ENCODE measurements at regions not wholly inside any gene's neighbourhood (a gene's known extent, or its start where the extent isn't known, plus 50 kb on each side); places are given as distances from the start of the nearest gene placed in this dataset.
"Not testable (repeated sequence)": the region's sequence is repeated elsewhere in the genome, so short reads cannot be mapped to it uniquely, and the experiment has no call there.

GRCh38 chr4:89491761-89492160 is 184.2 kb upstream of the GPRIN3 start:
- DNase-seq: no peak

DNA sequence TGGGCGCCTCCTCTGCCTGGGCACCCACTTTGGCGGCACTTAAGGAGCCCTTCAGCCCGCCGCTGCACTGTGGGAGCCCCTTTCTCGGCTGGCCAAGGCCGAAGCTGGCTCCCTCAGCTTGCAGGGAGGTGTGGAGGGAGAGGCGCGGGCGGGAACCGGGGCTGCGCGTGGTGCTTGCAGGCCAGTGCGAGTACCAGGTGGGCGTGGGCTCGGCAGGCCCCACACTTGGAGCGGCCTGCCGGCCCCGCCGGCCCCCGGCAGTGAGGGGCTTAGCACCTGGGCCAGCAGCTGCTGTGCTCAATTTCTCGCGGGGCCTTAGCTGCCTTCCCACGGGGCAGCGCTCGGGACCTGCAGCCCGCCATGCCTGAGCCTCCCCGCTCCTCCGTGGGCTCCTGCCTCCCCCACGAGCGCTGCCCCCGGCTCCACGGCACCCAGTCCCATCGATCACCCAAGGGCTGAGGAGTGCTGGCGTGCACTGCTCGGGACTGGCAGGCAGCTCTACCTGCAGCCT is 182.4 kb upstream of the GPRIN3 start:
- DNase-seq: not testable (repeated sequence)

DNA sequence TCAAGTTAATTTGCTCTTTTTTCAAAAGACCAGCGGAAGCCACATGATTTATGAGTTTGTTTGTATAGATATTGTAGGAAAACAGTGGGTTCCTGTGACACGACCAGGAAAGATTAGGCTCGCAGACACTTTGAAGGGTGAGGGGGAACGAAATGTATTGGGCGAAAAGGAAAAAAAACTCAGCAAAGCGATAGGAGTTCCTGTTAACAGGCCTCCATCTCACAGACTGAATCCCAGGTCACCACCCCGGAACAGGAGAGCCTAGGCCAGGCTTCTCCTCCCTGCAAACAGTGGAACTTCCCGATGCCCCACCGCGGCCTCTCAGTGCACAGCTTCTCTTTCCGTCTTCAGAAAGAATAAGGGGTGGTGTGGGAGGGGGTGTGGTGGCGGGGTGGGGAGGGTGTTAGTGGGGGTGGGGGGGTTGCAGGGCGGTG is 181.8 kb upstream of the GPRIN3 start:
- DNase-seq: no peak

- DNase-seq: no peak
Measured at GRCh38 chr4:89488736-89489135, 181.1 kb upstream of the GPRIN3 start.

DNA sequence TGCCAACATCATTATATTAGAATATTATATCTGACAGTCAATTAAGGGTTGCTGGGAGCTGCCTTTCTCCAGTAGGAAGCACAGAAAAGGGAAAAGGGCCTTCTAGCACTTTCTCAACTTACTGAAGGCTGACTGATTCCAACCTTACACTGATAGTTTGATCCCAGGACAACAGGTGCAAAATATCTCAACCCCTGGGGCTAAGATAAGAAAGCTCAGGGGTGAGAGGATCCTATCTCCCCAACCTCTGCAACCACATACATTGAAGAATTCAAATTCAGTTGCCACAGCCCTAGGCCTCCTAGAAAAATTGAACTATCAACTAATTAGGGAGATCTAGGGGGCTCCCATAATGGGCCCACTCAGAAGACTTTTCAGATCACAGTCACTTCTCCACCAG is 179.1 kb upstream of the GPRIN3 start:
- DNase-seq: no peak

- no peak for DNase-seq
Measured at GRCh38 chr4:89486042-89486441, 178.4 kb upstream of the GPRIN3 start.

- DNase-seq: no peak
Measured at GRCh38 chr4:89483833-89484232, 176.2 kb upstream of the GPRIN3 start.

DNA sequence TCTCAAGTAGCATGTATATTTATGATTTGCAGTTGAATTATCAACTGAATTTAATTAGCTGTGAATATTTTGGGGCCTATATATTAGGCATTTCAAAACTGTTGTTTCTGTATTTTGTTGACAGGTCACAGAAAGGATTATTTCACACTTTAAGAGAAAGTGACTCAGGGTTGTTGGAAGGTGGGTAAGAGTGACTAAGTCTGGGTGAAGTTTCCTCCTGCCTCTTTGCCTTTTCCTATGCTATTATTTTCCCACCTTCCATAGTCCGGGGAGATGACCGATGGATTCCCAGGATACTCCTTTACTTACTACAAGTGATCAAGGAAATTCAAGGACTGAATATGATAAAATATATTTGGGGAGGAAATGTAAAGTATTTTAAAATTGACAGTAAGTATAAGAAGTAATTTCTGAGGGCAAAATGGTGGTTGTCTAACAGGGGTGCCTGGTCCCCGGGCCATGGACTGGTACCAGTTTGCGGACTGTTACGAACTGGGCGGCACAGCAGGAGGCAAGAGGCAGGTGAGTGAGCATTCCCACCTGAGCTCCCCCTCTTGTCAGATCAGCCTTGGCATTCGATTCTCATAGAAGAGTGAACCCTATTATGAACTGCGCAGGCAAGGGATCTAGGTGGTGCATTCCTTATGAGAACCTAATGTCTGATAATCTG is 175.5 kb upstream of the GPRIN3 start:
- DNase-seq: no peak

GRCh38 chr4:89482251-89482650 is 174.7 kb upstream of the GPRIN3 start:
- no peak for DNase-seq

- no peak for DNase-seq
Measured at GRCh38 chr4:89469930-89470375, 162.4 kb upstream of the GPRIN3 start.

DNA sequence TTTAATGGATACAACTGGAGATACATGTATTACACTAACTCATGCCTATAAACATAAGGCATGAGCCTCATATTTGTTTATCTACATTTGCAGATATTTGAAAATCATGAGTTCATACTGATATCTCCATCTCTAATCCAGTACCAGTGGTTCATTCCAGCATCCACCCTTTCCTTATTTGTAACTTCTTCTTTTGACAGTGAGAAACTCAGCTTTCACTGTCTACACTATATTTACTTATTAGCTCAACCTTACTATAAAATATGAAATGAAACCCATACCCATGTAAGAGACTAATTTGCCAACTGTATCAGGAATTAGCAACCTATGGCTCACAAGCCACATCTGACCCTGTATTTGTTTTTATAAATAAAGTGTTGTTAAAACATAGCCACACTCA is 161.9 kb upstream of the GPRIN3 start:
- no peak for DNase-seq

GRCh38 chr4:89468602-89469001 is 161.0 kb upstream of the GPRIN3 start:
- no peak for DNase-seq

DNA sequence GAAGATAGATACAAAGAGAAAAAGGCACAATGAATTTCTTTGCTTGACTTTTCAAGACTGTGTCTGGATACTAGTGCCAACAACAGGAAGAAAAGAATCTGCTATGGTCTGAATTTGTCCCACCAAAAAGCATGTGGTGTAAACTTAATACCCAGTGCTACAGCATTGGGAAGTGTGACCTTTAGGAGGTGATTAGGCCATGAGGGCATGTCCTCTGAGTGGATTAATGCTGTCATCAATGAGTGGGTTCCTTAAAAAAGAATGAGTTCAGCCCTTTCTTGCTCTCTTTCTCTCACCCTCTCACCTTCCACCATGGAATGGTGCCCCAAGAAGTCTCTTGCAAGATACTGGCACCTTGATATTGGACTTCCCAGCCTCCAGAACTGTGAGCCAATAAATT is 155.7 kb upstream of the GPRIN3 start:
- no peak for DNase-seq

DNA sequence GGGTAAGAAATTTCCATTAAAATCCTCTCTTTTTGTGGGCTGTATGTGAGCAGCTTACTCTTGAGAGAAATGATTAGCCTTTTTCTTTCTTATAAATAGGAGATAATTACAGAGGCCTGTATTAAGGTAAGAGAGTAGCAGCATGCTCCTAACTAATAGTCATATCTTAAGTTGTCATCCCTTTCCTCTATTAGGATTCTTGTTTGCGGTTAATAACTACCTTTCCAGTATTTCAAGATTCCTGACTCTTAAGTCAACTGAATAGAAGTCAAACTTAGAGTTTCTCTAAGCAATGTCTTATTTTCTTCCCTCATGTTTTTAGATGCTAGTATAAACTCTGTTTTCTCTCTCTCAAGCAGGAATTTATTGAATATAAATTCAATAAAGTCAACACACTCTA is 139.9 kb upstream of the GPRIN3 start:
- no peak for DNase-seq

GRCh38 chr4:89446193-89446592 is 138.6 kb upstream of the GPRIN3 start:
- no peak for DNase-seq

DNA sequence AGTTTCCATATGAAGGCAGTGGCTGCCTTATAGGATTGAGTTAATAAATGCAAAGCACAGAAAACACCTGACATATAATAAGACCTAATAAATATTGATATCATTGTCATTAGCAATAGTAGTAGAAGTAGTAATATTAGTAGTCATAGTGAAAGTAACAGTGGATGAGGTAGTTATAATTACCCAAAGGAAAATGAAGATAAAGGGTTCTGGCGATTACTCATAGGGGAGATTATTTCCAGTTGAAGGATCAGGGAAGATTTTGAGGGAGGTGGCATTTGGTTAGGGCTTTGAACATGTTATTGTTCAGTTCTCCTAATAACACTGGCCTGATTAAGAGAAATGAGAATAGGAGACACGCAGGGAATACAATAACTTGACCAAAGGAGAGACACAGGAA is 131.9 kb upstream of the GPRIN3 start:
- no peak for DNase-seq

GRCh38 chr4:89438102-89438831 is 130.7 kb upstream of the GPRIN3 start:
- DNase-seq: peak in 3 of 4 experiments; percentile 0 to 32 (median 1)

GRCh38 chr4:89434364-89434988 is 126.9 kb upstream of the GPRIN3 start:
- no peak for DNase-seq

GRCh38 chr4:89427782-89428181 is 120.2 kb upstream of the GPRIN3 start:
- DNase-seq: no peak

- DNase-seq: no peak
Measured at GRCh38 chr4:89425023-89425422, 117.4 kb upstream of the GPRIN3 start.

DNA sequence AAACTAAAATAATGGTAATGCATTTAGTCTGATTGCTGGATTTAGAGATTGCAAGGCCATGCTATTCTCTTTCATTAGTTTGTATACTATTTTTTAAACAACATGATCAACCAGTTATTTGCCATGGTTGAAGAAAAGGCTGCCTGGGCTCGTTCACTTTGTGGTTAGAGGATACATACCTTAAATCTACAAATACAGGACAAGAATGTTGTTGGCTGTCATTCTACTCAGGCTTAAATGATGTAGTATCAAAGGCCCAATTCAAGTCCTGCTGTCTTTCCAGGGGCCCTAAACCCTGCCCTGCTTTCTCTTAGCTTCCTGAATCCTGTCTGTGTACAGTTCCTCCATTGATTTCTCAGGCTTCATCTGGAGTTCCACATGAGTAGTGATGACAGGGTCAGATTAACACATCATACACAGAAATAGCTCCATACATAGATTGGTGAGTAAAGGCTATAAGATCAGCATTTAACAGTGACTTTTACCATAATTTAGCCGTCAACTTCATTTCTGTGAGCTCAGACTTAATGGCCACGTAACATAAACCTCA is 114.9 kb upstream of the GPRIN3 start:
- DNase-seq: no peak

DNA sequence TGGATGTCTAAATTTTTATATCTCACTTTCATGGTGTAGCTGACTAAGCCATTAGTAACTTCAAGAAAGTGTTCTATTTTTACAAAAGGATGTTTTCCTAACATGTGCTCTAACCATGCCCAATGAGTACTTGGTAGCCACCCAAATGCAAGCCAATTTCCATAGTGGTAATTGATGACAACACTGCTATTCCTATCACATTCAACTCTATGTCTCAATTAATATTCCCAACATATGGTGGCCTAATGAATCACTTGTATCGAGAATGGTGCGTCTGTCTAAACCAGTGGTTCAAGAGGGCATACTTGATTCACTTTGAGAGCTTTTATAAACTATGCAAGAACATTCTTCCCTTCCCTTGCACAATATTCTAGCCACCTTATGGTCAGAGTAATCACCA is 112.9 kb upstream of the GPRIN3 start:
- DNase-seq: no peak

DNA sequence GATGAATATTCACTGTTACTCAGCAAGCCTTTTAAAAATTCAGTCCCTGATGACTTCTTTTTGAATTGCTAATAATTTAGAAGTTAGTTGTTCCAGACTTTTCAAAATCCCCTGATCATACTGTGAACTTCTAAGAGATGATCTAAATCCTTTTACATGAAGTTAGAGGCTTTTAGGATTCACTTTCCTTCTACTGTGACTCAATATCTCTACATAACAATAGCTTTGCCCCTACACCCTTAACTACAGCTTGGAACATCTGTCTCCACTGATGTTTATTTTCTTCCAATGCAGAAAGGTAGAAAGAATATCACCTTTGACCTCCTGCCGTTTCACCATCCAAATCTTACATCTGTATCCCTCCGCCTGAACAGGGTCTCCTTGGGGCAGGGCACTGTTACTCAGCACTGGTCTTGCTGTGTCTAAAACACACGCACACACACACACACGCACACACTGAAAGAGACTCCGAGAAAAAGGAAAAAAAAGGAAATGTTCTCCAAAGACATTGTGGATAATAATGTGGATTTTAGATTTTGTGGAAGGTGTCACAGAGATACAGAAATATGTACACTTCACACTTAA is 111.6 kb upstream of the GPRIN3 start:
- no peak for DNase-seq
